Activated T-helper 2 cell treated with anti-CD3 and anti-CD28 coated beads, Interferon-gamma antibody, Interleukin-2, Interleukin-4, amounts not matched to agents 10 μg/mL and 5 μg/mL and 100 μg/mL, durations not matched to agents 14 hours and 24 hours and 36 hours (primary cell): ENCODE measurements at regions not wholly inside any gene's neighbourhood (a gene's known extent, or its start where the extent isn't known, plus 50 kb on each side); places are given as distances from the start of the nearest gene placed in this dataset.

Source experiments
- DNase-seq: peaks from one replicate; pipeline ENCODE4 v3.0.0; 2021; ENCODE audit warnings: low spot score
- H3K27ac Mint-ChIP-seq: one replicate; pipeline ENCODE4 v1.8.0; 2021; ENCODE audit warnings: mixed read lengths
- H3K27me3 Mint-ChIP-seq: one replicate; pipeline ENCODE4 v1.8.0; 2021; ENCODE audit warnings: low read depth, mixed read lengths
- H3K36me3 Mint-ChIP-seq: one replicate; pipeline ENCODE4 v1.8.0; 2021; ENCODE audit warnings: low read depth, mixed read lengths
- H3K4me1 Mint-ChIP-seq: one replicate; pipeline ENCODE4 v1.8.0; 2021; ENCODE audit warnings: low read depth, mixed read lengths
- H3K4me3 Mint-ChIP-seq: one replicate; pipeline ENCODE4 v1.8.0; 2021; ENCODE audit warnings: low read depth, mild to moderate bottlenecking, moderate library complexity, mixed read lengths
- H3K9me3 Mint-ChIP-seq: one replicate; pipeline ENCODE4 v1.8.0; 2021; ENCODE audit warnings: mixed read lengths
- intact Hi-C: fragments of 100-400 bp; cut with micrococcal nuclease; formaldehyde crosslinking; loops from one replicate; pipeline ENCODE4 v1.15.1; 2023

DNA sequence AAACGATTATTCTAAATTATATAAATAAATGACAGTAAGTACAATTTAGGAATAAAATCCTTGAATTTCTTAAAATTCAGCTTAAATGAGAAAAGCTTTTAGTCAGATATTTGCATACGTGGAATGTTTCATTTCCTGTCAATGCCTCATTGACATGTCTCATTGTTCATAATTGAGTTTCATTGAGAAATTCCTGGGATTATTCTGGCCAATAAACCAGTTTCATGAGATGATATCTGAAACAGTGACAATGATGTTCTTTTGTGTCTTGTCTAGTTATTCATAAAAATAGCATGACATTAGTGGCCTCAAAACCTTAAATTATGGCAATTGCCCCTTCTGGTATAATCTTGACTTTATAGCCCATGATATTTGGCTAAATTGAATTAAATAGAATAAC lies 95.8 kb downstream of the DKK1 start:
- Mint-ChIP-seq H3K27ac (no peak overlapping the region), H3K4me1 (no peaks in the 10 kb centered on the region), H3K9me3 (peaks cover 12% of the 10 kb centered on the region), H3K36me3 (no peaks in the 10 kb centered on the region), H3K27me3 (no peaks in the 10 kb centered on the region), H3K4me3 (no peak overlapping the region)
- intact Hi-C loops: no loop called here
- no peak for DNase-seq

DNA sequence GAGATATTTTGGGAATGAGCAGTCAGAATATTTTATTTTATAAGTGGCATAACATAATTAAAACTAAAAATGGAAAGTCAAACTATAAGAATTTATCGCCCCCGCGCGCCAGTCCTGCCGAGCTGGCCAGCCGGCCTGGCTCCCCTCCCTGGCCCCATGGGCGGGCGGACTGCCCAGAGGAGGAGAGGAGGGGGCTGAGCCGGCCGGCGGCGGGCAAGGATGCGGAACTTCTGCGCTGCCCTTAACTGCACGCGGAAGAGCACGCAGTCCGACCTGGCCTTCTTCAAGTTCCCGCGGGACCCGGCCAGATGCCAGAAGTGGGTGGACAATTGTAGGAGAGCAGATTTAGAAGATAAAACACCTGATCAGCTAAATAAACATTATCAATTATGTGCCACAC lies 96.8 kb downstream of the DKK1 start:
- Mint-ChIP-seq H3K36me3 (no peaks in the 10 kb centered on the region), H3K4me3 (no peak overlapping the region), H3K27ac (no peak overlapping the region), H3K27me3 (no peaks in the 10 kb centered on the region), H3K4me1 (no peaks in the 10 kb centered on the region), H3K9me3 (peaks cover 12% of the 10 kb centered on the region)
- intact Hi-C loops: no loop called here
- DNase-seq: no peak

GRCh38 chr10:52419281-52419680 lies 105.2 kb downstream of the DKK1 start:
- Mint-ChIP-seq H3K9me3 (no peaks in the 10 kb centered on the region), H3K27me3 (no peaks in the 10 kb centered on the region), H3K4me1 (no peaks in the 10 kb centered on the region), H3K36me3 (no peaks in the 10 kb centered on the region), H3K4me3 (no peak overlapping the region), H3K27ac (no peak overlapping the region)
- intact Hi-C loops: no loop called here
- DNase-seq: no peak

DNA sequence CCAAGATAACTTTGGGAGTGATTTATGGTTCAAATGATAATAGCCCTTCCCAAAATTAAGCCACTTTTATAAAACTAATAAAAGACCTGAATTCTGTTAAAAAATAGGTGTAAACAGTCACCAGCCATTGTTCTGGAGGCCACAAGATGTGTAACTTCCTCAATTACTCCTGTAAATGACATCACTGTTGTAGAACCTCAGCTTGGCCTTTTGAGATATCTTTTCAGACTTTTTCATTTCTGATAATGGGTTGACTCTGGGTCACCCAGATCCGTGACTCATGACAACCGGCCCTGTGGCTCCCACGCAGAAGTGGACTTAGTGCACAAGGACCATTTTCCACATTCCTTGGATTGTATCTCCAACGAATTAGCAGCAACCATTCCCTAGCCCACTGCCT lies 106.6 kb downstream of the DKK1 start:
- Mint-ChIP-seq H3K27me3 (no peaks in the 10 kb centered on the region), H3K9me3 (peaks cover 4% of the 10 kb centered on the region), H3K27ac (no peak overlapping the region), H3K4me1 (no peaks in the 10 kb centered on the region), H3K36me3 (no peaks in the 10 kb centered on the region), H3K4me3 (no peak overlapping the region)
- intact Hi-C loops: no loop called here
- no peak for DNase-seq

DNA sequence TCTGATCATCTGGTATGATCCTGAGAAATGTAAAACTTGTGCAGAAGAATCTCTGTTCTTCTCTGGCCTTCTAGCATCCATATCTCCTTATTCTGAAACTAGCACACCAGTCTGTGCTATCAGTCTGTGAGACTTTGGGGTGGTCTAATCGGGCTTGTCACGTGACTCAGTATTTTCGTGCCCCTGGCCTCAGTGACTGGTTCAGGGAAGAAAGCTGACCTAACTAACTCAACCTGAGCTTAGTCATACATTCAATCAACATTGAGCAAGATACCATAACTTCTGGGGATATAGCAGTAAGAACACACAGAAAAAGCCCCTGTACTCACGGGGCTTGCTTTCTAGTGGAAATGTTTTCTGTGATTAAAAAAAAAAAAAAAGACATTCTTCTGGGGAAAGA lies 109.3 kb downstream of the DKK1 start:
- Mint-ChIP-seq H3K27me3 (no peaks in the 10 kb centered on the region), H3K9me3 (peaks cover 4% of the 10 kb centered on the region), H3K27ac (no peak overlapping the region), H3K4me1 (no peaks in the 10 kb centered on the region), H3K4me3 (no peak overlapping the region), H3K36me3 (no peaks in the 10 kb centered on the region)
- no peak for DNase-seq
- intact Hi-C loops: no loop called here

GRCh38 chr10:52424341-52424740 lies 110.3 kb downstream of the DKK1 start:
- H3K4me1 Mint-ChIP-seq: no peaks in the 10 kb centered on the region
- no peak overlapping the region for H3K4me3 Mint-ChIP-seq

DNA sequence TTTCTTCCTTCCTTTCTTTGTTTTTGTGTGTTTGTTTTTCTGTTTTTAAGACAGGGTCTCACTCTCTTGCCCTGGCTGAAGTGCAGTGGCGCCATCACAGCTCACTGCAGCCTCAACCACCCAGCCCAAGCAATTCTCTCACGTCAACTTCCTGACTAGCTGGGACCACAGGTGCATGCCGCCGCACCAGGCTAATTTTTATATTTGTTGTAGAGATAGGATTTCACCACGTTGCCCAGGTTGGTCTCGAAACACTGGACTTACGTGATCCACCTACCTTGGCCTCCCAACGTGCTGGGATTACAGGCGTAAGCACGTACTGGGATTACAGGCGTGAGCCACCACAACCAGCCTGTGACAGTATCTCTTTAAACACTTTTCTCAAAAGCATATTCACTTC lies 120.7 kb downstream of the DKK1 start:
- intact Hi-C loops: no loop called here
- no peak overlapping the region for H3K27ac Mint-ChIP-seq
- DNase-seq: no peak
- peaks cover 3% of the 10 kb centered on the region for H3K9me3 Mint-ChIP-seq
- no peaks in the 10 kb centered on the region for H3K36me3 Mint-ChIP-seq
- H3K4me1 Mint-ChIP-seq: no peaks in the 10 kb centered on the region
- H3K4me3 Mint-ChIP-seq: no peak overlapping the region
- no peaks in the 10 kb centered on the region for H3K27me3 Mint-ChIP-seq

More at GRCh38 chr10:52424341-52424740, 110.3 kb downstream of the DKK1 start:
- Mint-ChIP-seq H3K9me3 (peaks cover 4% of the 10 kb centered on the region), H3K36me3 (no peaks in the 10 kb centered on the region), H3K27ac (no peak overlapping the region), H3K27me3 (no peaks in the 10 kb centered on the region)
- DNase-seq: no peak
- intact Hi-C loops: no loop called here

GRCh38 chr10:52436664-52437063 lies 122.6 kb downstream of the DKK1 start:
- Mint-ChIP-seq H3K4me1 (no peaks in the 10 kb centered on the region), H3K9me3 (peaks cover 3% of the 10 kb centered on the region), H3K4me3 (no peak overlapping the region), H3K36me3 (no peaks in the 10 kb centered on the region), H3K27ac (no peak overlapping the region), H3K27me3 (no peaks in the 10 kb centered on the region)
- intact Hi-C loops: no loop called here
- DNase-seq: no peak

DNA sequence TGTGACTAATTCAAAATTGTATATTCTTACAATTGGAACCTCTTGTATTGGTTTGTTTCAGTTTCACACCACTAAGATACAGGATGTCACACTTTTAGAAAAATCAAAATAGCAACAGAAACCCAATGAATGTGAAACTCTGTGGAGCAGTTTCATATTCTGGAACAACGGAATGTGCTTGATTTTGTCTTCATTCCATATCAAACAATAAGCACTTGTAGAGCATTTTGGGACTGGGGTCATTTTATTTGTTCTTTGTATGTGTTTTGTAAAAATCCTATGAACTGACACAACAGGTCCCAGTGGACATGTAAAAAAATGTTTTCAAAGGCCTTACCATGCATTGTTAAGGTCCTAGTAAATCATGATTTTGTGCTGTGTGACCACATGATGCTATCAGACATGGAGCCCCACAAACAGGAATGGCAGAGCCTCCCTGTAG lies 123.1 kb downstream of the DKK1 start:
- H3K9me3 Mint-ChIP-seq: no peaks in the 10 kb centered on the region
- H3K4me1 Mint-ChIP-seq: no peaks in the 10 kb centered on the region
- H3K27me3 Mint-ChIP-seq: no peaks in the 10 kb centered on the region
- no peak for DNase-seq
- H3K36me3 Mint-ChIP-seq: no peaks in the 10 kb centered on the region
- intact Hi-C loops: no loop called here
- H3K4me3 Mint-ChIP-seq: no peak overlapping the region
- no peak overlapping the region for H3K27ac Mint-ChIP-seq

DNA sequence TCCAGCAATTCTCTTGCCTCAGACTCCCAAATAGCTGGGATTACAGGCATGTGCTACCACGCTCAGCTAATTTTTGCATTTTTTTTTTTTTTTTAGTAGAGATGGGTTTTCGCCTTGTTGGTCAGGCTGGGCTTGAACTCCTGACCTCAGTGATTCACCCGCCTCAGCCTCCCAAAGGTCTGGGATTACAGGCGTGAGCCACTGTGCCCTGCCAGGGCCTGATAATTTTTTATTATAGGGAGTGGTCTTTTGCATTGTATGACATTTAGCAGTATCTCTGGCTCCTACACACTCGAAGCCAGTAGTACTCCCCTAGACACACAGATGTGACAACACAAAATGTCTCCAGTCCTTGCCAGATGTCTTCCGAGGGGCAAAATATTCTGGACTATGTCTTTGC lies 124.0 kb downstream of the DKK1 start:
- DNase-seq: no peak
- no peak overlapping the region for H3K27ac Mint-ChIP-seq
- H3K4me3 Mint-ChIP-seq: no peak overlapping the region
- no peaks in the 10 kb centered on the region for H3K9me3 Mint-ChIP-seq
- intact Hi-C loops: no loop called here
- no peaks in the 10 kb centered on the region for H3K4me1 Mint-ChIP-seq
- H3K27me3 Mint-ChIP-seq: no peaks in the 10 kb centered on the region
- H3K36me3 Mint-ChIP-seq: no peaks in the 10 kb centered on the region

DNA sequence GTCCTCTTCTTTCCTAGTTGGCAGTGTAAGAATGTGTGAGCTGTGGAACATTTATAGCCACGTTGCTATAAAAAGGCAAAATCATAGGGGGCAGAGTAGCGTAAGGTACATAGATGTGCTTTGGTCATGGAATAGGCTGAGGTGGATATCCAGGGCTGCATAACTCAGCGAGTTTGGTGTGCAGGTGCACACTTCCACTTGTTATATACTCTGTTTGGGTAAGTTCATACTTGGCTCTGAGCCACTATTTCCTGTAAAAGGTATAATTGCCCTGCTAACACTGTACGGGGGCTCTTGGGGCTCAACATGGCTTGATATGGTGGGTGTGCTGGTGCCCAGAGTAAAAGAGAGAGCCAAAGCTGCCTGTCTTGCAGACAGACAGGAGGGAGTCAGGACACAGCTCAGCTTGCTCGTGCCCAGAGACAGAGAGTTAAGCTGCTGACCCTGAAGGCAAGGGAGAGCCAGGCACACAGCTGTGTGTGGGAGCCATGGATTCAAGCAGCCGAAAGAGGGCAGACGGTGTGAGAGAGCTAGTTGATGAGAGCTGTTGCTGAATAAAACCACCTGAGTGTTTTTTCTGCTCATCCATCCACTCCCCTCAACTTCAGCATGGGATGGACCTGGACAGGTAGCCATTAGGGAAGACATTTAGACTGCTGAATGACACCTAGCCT lies 126.7 kb downstream of the DKK1 start:
- Mint-ChIP-seq H3K4me1 (no peaks in the 10 kb centered on the region), H3K4me3 (no peak overlapping the region), H3K9me3 (no peaks in the 10 kb centered on the region), H3K27me3 (no peaks in the 10 kb centered on the region), H3K27ac (no peak overlapping the region), H3K36me3 (no peaks in the 10 kb centered on the region)
- intact Hi-C loops: no loop called here
- no peak for DNase-seq

- no peaks in the 10 kb centered on the region for H3K36me3 Mint-ChIP-seq
- intact Hi-C loops: no loop called here
- H3K27ac Mint-ChIP-seq: no peak overlapping the region
- H3K4me1 Mint-ChIP-seq: no peaks in the 10 kb centered on the region
- DNase-seq: no peak
- no peaks in the 10 kb centered on the region for H3K9me3 Mint-ChIP-seq
- no peak overlapping the region for H3K4me3 Mint-ChIP-seq
- no peaks in the 10 kb centered on the region for H3K27me3 Mint-ChIP-seq
Measured at GRCh38 chr10:52442576-52442975, 128.5 kb downstream of the DKK1 start.

DNA sequence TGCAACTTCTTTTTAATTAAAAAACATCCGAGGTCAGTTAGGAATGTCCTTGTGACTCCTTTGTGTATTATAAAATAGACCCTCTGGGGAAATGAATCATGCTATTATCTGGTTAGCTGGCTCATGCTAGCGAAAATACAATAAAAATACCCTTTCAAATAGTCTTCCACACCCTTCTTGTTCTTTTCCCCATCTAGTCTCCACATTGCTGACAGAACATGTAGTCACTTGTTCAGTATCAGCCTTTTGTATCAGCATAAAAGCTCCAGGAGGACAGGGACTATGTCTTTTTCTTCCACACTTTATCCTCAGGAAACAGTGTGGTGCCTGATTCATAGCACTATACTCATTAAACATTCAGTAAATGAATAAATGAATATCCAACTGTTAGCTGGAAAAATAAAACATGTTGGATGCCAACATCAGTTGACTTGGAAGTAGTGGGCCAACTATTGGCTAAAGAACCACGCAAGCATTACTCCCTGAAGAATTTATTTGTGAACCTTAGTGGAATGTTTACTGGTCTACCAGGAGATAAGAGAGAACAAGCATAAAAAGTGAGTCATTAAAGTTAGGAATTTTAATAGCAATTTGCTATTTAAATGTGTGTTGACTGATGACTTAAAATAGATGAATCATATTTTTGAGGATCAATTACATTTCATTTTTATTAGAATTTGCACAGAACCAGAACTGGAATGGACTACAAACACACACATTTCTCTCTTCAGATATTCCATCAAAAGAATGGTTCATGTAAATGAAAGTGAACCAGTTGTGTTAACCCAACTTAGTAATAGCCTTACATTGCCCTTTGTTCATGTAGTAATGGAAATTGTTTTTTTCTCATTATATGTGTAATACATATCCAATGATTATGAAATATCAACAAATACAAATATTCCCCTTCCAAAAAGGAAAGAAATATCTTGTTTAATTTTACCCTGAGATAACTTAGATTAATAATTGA lies 129.6 kb downstream of the DKK1 start:
- Mint-ChIP-seq H3K27me3 (no peaks in the 10 kb centered on the region), H3K4me3 (no peak overlapping the region), H3K36me3 (no peaks in the 10 kb centered on the region), H3K4me1 (no peaks in the 10 kb centered on the region), H3K27ac (no peak overlapping the region), H3K9me3 (no peaks in the 10 kb centered on the region)
- no peak for DNase-seq
- intact Hi-C loops: no loop called here
